Right ventricle myocardium superior (tissue), 1 donor: ENCODE measurements at regions not wholly inside any gene's neighbourhood (a gene's known extent, or its start where the extent isn't known, plus 50 kb on each side); places are given as distances from the start of the nearest gene placed in this dataset.

Source experiments
- ATAC-seq: fragments of 200-7000 bp; cut with Tn5 transposase; one replicate; pipeline ENCODE4 v1.9.1; 2020; ENCODE audit warnings: mild to moderate bottlenecking; ENCODE audit not compliant: poor library complexity
- DNase-seq: peaks from one replicate; pipeline ENCODE4 v3.0.0-alpha.2; 2020
- intact Hi-C: fragments of 100-400 bp; cut with DNase I; formaldehyde crosslinking; loops from one replicate; pipeline ENCODE4 v1.11.2; 2022
- donor health status: DM: no; HTN: yes; CAD: no; lungs with severe emphysema.

GRCh38 chr5:143985832-143986515, 174.0 kb downstream of the HMHB1 start:
- DNase-seq (no peak), ATAC-seq (no peak)
- intact Hi-C loops, result no loop called here

DNA sequence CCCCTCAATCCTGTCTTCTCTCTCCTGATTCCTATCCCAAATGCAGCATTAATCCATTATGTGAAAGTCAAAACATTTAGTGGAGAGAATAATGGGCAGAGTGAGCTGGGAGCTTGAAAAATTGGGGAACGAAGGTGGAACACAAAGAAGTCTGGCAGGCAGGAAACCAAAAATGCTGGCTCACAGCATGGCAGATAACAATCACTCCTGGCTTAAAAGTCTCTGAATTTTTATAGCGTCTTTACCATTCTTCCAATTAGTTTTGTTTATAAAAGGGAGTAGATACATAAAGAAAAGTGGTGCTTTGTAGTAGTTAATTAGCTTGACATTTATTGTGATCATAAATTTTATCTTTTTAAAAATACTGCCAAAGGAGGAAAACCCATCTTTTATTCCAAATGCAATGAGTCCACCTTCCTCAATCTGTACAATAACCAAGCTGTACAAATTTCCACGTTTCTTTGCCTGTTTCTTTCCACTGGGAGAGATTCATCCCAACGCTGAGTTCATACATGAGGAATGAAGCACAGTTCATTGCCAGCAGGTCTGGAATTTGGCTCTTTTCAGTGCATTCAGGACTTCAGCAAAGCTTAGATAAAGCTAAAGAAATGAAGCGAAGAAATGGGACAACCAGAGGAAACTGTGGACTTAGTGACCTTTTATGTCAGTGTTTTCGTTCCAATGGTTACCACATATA, 174.7 kb downstream of the HMHB1 start:
- intact Hi-C loops, result no loop called here
- ATAC-seq, result peak; percentile 78

GRCh38 chr5:143987264-143987663, 175.3 kb downstream of the HMHB1 start:
- intact Hi-C loops, result no loop called here
- ATAC-seq (no peak), DNase-seq (no peak)

More for the DNA sequence above, 174.7 kb downstream of the HMHB1 start:
- DNase-seq, result no peak

DNA sequence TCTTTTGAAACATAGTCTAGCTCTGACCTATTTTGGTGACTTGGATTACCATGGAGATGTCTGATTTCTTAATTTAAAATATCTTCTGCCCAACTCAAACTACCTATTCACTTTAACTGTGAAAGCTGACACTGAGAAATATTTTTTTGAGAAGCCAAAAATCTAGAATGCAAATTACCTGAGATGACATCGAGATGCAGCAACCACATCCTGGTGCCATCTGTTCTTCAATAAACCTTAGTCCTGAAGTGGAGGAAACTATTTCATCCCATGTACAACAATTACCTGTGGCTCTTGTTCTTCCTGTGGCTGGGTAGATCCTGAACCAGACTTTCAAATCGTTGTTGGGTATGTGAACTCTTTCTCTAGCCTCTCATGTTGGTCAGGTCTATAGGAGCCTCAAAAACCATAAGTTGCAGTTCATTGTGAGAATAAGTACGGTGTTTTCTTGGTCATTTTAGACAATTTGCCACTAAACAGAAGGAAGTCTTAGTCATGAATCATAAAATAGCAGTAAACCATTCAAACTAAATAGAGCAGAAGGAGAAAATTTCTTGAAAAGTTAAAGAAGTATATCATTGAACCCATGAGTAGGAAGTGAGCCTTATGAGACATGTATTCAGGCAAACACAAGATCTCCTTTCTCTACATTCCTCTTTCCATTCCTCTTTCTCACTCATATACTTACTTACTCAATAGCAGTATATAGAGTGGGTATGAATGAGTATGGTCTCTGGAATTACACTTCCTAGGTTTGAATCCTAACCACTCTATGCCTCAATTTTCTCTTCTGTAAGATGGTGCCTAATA, 176.0 kb downstream of the HMHB1 start:
- no peak for ATAC-seq
- intact Hi-C loops, result no loop called here
- no peak for DNase-seq

GRCh38 chr5:143992496-143992895, 178.0 kb downstream of the YIPF5 start:
- DNase-seq, result no peak
- intact Hi-C loops, result no loop called here
- ATAC-seq, result no peak

DNA sequence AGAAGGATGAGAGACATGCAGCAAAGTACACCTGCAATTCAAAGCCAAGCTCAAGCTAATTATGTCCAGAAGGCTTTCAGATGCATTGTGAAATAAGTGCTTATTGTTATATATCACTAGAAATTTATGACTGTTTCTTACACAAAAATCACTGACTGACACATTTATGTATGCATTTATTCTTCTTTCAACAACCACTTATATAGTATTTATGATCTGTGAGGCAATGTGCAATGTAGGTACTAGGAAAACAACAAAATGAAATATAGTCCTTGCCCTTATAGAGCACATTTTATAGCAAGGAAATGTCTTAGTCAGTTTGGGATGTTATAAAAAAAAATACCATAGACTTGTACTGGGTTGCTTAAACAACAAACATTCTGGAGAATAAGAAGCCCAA, 167.6 kb downstream of the YIPF5 start:
- DNase-seq, result no peak
- no peak for ATAC-seq
- intact Hi-C loops, result no loop called here

GRCh38 chr5:144003636-144004035, 166.8 kb downstream of the YIPF5 start:
- DNase-seq (no peak), ATAC-seq (no peak)
- intact Hi-C loops, result no loop called here

- no peak for ATAC-seq
- DNase-seq, result no peak
- intact Hi-C loops, result no loop called here
Measured at GRCh38 chr5:144004146-144004545, 166.3 kb downstream of the YIPF5 start.

- ATAC-seq (no peak), DNase-seq (no peak)
- intact Hi-C loops, result no loop called here
Measured at GRCh38 chr5:144004751-144005150, 165.7 kb downstream of the YIPF5 start.

- no peak for ATAC-seq
Measured at GRCh38 chr5:144009116-144009515, 161.3 kb downstream of the YIPF5 start.

GRCh38 chr5:144011388-144011787, 159.1 kb downstream of the YIPF5 start:
- DNase-seq (no peak), ATAC-seq (no peak)
- intact Hi-C loops, result no loop called here

More at GRCh38 chr5:144009116-144009515, 161.3 kb downstream of the YIPF5 start:
- no peak for DNase-seq
- intact Hi-C loops, result no loop called here

DNA sequence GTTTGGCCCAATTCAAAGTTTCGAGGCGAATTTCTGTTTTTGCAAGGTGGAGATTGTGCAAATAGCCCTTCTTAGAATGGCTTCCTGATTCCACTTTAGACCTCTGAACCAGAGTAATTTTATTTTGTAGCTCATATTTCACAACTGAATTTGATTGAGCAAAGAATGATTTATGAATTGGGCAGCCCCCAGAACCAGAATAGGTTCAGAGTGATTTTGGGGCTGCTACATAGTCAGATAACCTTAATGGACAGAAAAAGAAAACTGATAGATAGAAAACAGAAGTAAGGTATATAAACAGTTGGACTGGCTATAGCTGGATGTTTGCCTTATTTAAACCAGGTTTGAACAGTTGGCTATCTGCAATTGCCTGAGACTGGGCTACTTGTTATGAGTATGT, 156.6 kb downstream of the YIPF5 start:
- intact Hi-C loops, result no loop called here
- ATAC-seq, result no peak

DNA sequence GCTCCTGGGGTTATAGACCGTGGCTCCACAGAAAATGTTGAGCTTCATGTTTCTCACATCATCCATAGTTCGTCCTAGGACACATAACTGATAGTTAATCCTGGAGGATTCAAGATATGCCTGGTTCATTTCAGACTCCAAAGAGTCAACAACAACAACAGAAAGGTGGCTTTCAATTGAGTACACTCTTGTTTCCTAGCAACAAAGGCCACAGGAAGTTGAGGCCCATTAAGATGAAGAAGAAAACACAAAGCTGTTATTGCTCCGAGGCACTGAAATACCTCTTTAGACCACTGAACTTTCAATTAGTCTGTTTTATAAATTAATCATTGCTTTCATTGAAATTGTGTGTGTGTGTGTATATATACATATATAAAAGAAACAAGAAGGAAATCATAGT, 154.5 kb downstream of the YIPF5 start:
- intact Hi-C loops, result no loop called here
- ATAC-seq (no peak), DNase-seq (no peak)

More for the DNA sequence above, 156.6 kb downstream of the YIPF5 start:
- no peak for DNase-seq

GRCh38 chr5:144017119-144017518, 153.3 kb downstream of the YIPF5 start:
- intact Hi-C loops, result no loop called here
- ATAC-seq (no peak), DNase-seq (no peak)

DNA sequence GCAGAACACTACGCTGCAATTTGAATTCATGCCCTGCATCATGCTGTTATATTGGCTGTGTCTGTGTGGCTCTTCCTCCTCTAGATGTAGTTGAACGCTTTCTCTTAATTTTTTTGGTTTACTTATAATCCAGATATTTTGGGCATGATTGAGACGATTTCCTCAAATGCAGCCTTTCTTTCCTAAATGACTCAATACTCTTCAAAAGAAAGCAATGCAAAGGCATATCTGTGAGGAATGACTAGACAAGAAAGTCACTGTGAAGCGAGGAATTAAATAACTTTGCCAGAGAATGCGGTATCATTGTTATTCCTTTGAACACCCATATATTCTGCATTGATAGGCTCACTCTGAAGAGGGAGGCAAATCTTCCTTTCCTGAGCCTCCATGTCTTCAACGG, 152.8 kb downstream of the YIPF5 start:
- ATAC-seq (no peak), DNase-seq (no peak)
- intact Hi-C loops, result no loop called here

DNA sequence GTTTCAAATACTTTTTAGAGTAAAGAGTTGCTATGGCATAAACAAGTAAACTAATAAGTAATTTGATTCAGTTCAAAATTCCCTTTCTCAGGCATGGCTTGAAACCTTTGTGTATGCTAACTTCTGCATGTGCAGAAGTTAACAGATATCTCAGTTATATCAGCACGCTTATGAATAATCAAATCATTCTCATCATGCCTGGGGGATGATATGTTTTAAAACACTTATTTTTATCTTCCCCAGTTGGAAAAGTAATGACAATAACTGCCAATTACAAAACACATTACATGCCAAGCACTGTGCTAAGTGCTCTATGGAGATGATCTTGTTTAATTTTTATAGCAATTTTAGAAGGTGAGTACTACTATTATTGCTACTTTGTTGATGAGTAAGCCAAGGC, 146.4 kb downstream of the YIPF5 start:
- no peak for ATAC-seq
- DNase-seq, result no peak
- intact Hi-C loops, result no loop called here

DNA sequence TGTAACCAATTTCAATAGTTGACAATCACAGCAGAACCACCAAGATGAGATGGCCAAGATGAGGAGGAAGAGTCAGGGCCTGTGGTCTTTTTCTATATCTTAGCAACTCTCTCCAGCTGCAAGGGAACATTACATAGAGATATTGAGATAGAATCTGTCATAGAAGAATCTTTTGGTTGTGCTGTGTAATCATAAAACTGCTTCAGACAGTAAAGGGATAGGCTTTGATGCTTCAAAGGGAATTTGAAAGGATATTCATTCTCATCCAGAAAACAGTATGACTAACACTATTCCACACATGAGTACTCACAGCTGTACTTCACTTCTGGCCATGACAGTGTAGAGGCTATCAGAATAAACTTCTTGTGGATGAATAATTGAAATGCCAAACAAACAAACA, 145.9 kb downstream of the YIPF5 start:
- DNase-seq (no peak), ATAC-seq (no peak)
- intact Hi-C loops, result no loop called here

DNA sequence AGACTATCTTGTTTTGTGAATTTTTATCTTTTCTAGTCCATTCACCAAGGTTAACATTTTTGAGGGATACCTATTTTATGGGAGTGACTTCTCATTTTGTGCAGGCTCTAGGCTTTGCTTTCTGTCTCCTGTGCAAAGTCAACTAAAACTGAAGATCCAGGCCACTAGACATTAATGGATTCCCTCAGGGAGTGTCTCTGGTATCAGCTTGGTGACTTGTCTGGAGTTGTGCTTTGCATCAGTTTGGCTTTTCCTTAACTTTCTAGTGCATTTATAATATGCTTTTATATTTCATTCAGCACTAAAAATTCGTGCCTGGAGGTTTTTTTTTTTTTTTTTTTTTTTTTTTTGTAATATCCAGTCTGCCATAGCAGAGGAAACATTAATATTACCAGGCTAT, 144.2 kb downstream of the YIPF5 start:
- no peak for DNase-seq
- intact Hi-C loops, result no loop called here
- no peak for ATAC-seq

DNA sequence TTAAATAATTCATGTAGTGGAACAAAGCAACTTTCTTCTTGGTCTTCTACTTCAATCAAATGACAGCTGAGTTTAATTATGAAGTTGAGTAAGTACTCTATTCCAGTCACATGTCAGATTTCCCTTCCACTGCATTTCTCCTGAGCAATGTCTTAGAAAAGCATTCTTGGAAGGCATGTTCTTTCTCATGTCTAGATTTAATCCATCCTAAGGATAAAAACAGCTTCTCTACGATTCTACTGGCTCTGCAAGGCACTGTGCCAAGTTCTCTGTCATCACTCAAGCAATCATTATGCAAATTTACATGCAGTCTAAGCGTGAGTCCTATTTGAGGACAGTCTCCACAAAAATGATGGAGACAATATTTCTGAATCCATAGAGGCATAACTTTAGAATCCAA, 142.4 kb downstream of the YIPF5 start:
- intact Hi-C loops, result no loop called here
- DNase-seq, result no peak
- ATAC-seq, result peak; percentile 58

DNA sequence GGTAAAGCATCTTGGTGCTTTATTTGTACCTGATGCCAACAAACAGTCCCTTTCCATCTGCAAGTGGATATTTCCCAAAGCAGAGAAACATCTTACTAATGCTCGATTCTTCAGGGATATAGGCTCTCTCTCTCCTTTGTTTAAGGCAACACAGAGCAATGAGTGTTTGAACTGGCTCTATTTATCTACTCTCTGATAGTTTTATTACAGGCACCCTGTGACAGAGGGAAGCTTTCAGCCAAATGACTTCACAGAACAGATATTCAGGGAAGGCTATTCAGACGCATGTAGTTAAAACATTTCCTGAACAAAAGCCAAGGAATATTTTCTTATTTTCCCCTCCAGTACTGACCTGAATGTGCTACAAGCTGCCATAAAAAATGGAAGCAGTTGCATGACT, 141.8 kb downstream of the YIPF5 start:
- DNase-seq (no peak), ATAC-seq (peak; percentile 81)
- intact Hi-C loops, result no loop called here
